GM23248 (cell line): ENCODE measurements at regions not wholly inside any gene's neighbourhood (a gene's known extent, or its start where the extent isn't known, plus 50 kb on each side); places are given as distances from the start of the nearest gene placed in this dataset.
A peak's percentile ranks its signal among the peaks of the same experiment; 100 is the strongest.

Experiments
- DNase-seq: peaks from one replicate; pipeline ENCODE4 v3.0.0-alpha.2; 2015
- H2AFZ ChIP-seq: fragments of 200-600 bp; sonication (generic); 2 replicates; pipeline ENCODE4 v1.6.1; 2016; ENCODE audit warnings: antibody characterized with exemption
- H3F3A ChIP-seq: fragments of 200-600 bp; sonication (generic); 2 replicates; pipeline ENCODE4 v1.6.1; 2016; ENCODE audit warnings: mild to moderate bottlenecking, antibody characterized with exemption, mixed run types; ENCODE audit not compliant: insufficient read depth
- H3K27ac ChIP-seq: fragments of 200-600 bp; sonication (generic); 2 replicates; pipeline ENCODE4 v1.5.1; 2016; ENCODE audit warnings: mild to moderate bottlenecking
- H3K27me3 ChIP-seq: fragments of 200-600 bp; sonication (generic); replicated peaks from 2 replicates; pipeline ENCODE4 v1.6.1; 2016; ENCODE audit warnings: mild to moderate bottlenecking; ENCODE audit not compliant: insufficient read depth
- H3K36me3 ChIP-seq: fragments of 200-600 bp; sonication (generic); 2 replicates; pipeline ENCODE4 v1.6.1; 2016; ENCODE audit warnings: low read depth, mild to moderate bottlenecking
- H3K4me1 ChIP-seq: fragments of 200-600 bp; sonication (generic); 2 replicates; pipeline ENCODE4 v1.6.1; 2016; ENCODE audit warnings: mild to moderate bottlenecking; ENCODE audit not compliant: insufficient read depth
- H3K4me2 ChIP-seq: fragments of 200-600 bp; sonication (generic); one replicate; pipeline ENCODE4 v1.6.1; 2016; ENCODE audit warnings: mild to moderate bottlenecking; ENCODE audit not compliant: unreplicated experiment
- H3K4me3 ChIP-seq: fragments of 200-600 bp; sonication (generic); 2 replicates; pipeline ENCODE4 v1.5.1; 2016; ENCODE audit warnings: mild to moderate bottlenecking
- H3K79me2 ChIP-seq: fragments of 200-600 bp; sonication (generic); 2 replicates; pipeline ENCODE4 v1.6.1; 2016; ENCODE audit warnings: mild to moderate bottlenecking; ENCODE audit not compliant: insufficient read depth
- H3K9ac ChIP-seq: fragments of 200-600 bp; sonication (generic); 2 replicates; pipeline ENCODE4 v1.6.1; 2016; ENCODE audit warnings: mild to moderate bottlenecking
- H3K9me2 ChIP-seq: fragments of 200-600 bp; sonication (generic); 2 replicates; pipeline ENCODE4 v1.6.1; 2016; ENCODE audit warnings: mixed run types, mild to moderate bottlenecking, moderate library complexity; ENCODE audit not compliant: insufficient read depth
- H3K9me3 ChIP-seq: fragments of 200-600 bp; sonication (generic); one replicate; pipeline ENCODE4 v1.6.1; 2017; ENCODE audit warnings: low read depth
- H4K20me1 ChIP-seq: fragments of 200-600 bp; sonication (generic); 2 replicates; pipeline ENCODE4 v1.6.0; 2016; ENCODE audit not compliant: insufficient read depth
- EZH2 ChIP-seq: fragments of 200-600 bp; sonication (generic); IDR thresholded peaks from 2 replicates; pipeline ENCODE4 v1.6.1; 2018; ENCODE audit warnings: antibody characterized with exemption, mild to moderate bottlenecking; ENCODE audit not compliant: insufficient read depth, poor library complexity, severe bottlenecking
- EZH2phosphoT487 ChIP-seq: fragments of 200-600 bp; sonication (generic); IDR thresholded peaks from 2 replicates; pipeline ENCODE4 v1.6.1; 2018; ENCODE audit warnings: antibody characterized with exemption, moderate library complexity, mild to moderate bottlenecking, low read depth; ENCODE audit not compliant: insufficient read depth
- WGBS, 2 experiments: methylation state at CpG; one replicate each; pipeline ENCODE4 v1.1.6; 2015 to 2017; ENCODE audit warnings: low lambda C conversion rate in 2 of 2, low coverage in 1 of 2; ENCODE audit errors: missing lambda C conversion rate in 2 of 2; 5-methylcytosine and 5-hydroxymethylcytosine counted together
- in situ Hi-C: fragments of 300-500 bp; cut with MboI; formaldehyde crosslinking; loops from 2 replicates; pipeline ENCODE4 v1.15.0; 2020

GRCh38 chr17:71284032-71284755 is 836.6 kb upstream of the SOX9 start:
- Histone ChIP-seq H3F3A (no peaks in the 10 kb centered on the region), H3K36me3 (no peaks in the 10 kb centered on the region), H3K27me3 (0 out of 2 replicates have a peak, but pooled peaks cover 3% of the 10 kb centered on the region), H3K4me2 (no peak overlapping the region), H4K20me1 (no peaks in the 10 kb centered on the region), H3K9me3 (no peaks in the 10 kb centered on the region), H3K9me2 (no peaks in the 10 kb centered on the region; the same call in 1 of the 2 replicates), H3K4me1 (no peaks in the 10 kb centered on the region), H3K27ac (no peak overlapping the region), H3K79me2 (no peaks in the 10 kb centered on the region), H3K9ac (no peak overlapping the region), H2AFZ (no peak overlapping the region), H3K4me3 (no peak overlapping the region)
- in situ Hi-C loops, result no loop called here
- no peak for DNase-seq
- 79 to 88% methylated on average over 7 of the region's 7 CpGs for WGBS, 2 experiments
- TF ChIP-seq EZH2phosphoT487, result no peak
- TF ChIP-seq EZH2, result no peak

- H3K36me3 ChIP-seq, result no peaks in the 10 kb centered on the region
- no peaks in the 10 kb centered on the region for H3F3A ChIP-seq
- no peak overlapping the region for H3K4me2 ChIP-seq
- H3K27ac ChIP-seq, result no peak overlapping the region
- H2AFZ ChIP-seq, result no peak overlapping the region
- no peaks in the 10 kb centered on the region for H3K4me1 ChIP-seq
- TF ChIP-seq EZH2phosphoT487 (no peak), EZH2 (no peak)
- H4K20me1 ChIP-seq, result no peaks in the 10 kb centered on the region
- in situ Hi-C loops, result no loop called here
- H3K27me3 ChIP-seq, result 0 out of 2 replicates have a peak, but pooled peaks cover 3% of the 10 kb centered on the region
- WGBS, 2 experiments, result 49 to 69% methylated on average over 2 to 7 of the region's 7 CpGs
- H3K9me3 ChIP-seq, result no peaks in the 10 kb centered on the region
- no peak for DNase-seq
- H3K9ac ChIP-seq, result no peak overlapping the region
- H3K9me2 ChIP-seq, result no peaks in the 10 kb centered on the region; the same call in 1 of the 2 replicates
- H3K79me2 ChIP-seq, result no peaks in the 10 kb centered on the region
- no peak overlapping the region for H3K4me3 ChIP-seq
These were observed 834.2 kb upstream of the SOX9 start for GRCh38 chr17:71286625-71287024.

- Histone ChIP-seq H3K4me3 (peak overlapping the region; percentile 42), H4K20me1 (no peaks in the 10 kb centered on the region), H3K36me3 (no peaks in the 10 kb centered on the region), H3K9me3 (no peaks in the 10 kb centered on the region), H3F3A (no peaks in the 10 kb centered on the region), H3K27me3 (0 out of 2 replicates have a peak, but pooled peaks cover 3% of the 10 kb centered on the region), H3K4me1 (no peaks in the 10 kb centered on the region), H2AFZ (peak overlapping the region; percentile 49), H3K4me2 (peak overlapping the region; percentile 59), H3K79me2 (no peaks in the 10 kb centered on the region), H3K9me2 (no peaks in the 10 kb centered on the region; the same call in 1 of the 2 replicates), H3K27ac (no peak overlapping the region), H3K9ac (no peak overlapping the region)
- TF ChIP-seq EZH2phosphoT487, result no peak
- TF ChIP-seq EZH2, result no peak
- WGBS, 2 experiments, result 14 to 16% methylated on average over 14 to 17 of the region's 17 CpGs
- peak; percentile 26 for DNase-seq
- in situ Hi-C loops, result no loop called here
These were observed 833.6 kb upstream of the SOX9 start for GRCh38 chr17:71287071-71287823.

- WGBS, 2 experiments, result 23 to 24% methylated on average over 1 of the region's 1 CpG
- TF ChIP-seq EZH2phosphoT487, result no peak
- no peak for TF ChIP-seq EZH2
- no peaks in the 10 kb centered on the region for H3K9me3 ChIP-seq
- H3K4me1 ChIP-seq, result no peaks in the 10 kb centered on the region
- no peaks in the 10 kb centered on the region for H3K36me3 ChIP-seq
- no peaks in the 10 kb centered on the region for H3K79me2 ChIP-seq
- no peak overlapping the region for H3K9ac ChIP-seq
- H3F3A ChIP-seq, result no peaks in the 10 kb centered on the region
- no peak overlapping the region for H3K4me2 ChIP-seq
- H4K20me1 ChIP-seq, result no peaks in the 10 kb centered on the region
- no peaks in the 10 kb centered on the region for H3K9me2 ChIP-seq
- in situ Hi-C loops, result no loop called here
- no peak overlapping the region for H3K27ac ChIP-seq
- H2AFZ ChIP-seq, result no peak overlapping the region
- H3K27me3 ChIP-seq, result no peaks in the 10 kb centered on the region
- no peak overlapping the region for H3K4me3 ChIP-seq
- no peak for DNase-seq
These were observed 828.8 kb upstream of the SOX9 start for GRCh38 chr17:71292006-71292405.
